ENCODE measurements at regions not wholly inside any gene's neighbourhood (a gene's known extent, or its start where the extent isn't known, plus 50 kb on each side); places are given as distances from the start of the nearest gene placed in this dataset.

DNA sequence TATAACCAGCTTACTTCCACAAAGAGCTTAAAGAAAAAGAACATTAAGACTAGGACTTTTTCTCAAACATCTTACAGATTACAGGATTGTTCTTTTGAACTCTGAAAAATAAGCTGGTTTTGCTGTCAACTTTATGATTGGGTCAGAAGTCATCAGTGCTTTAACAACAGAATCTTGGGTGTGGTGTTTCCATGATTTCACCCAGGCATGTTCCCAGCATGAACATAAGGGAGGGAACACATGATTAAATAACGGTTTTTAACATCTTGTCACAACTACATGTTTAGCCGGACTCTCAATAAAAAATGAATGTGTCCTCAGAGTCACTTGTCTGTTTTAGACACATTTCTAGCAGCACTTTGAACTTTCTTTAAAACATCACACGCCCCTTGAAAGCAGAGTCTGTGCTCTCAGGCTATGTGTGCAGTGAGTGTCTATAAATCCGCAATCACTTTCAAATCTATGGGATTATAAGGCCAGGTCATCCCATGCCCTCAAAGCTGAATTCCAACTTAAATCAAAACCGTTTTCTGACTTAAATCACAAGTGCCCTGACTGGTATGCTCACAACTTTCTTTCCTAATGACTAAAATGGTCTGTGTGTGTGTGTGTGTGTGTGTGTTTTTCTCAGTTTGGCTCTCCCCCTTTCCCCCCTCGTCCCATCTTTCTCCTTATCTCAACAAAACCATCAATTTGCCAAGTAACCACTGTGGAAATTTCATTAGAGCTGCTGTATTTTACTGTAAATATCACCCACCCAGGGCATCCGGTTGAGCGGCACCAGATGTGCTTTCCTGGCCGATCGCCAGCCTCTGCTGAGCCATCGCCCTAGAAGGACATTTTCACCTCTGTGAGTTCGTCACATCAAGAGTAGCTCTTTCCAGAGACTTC lies 216.8 kb upstream of the DTNBP1 start:
- TF ChIP-seq CTCF (IDR thresholded peaks at IDR 0.05; ENCODE audit: low read depth, low read length): no peak
- no peak overlapping the region for H3K4me3 ChIP-seq (ENCODE audit: low read depth, low read length)

- TF ChIP-seq CTCF (IDR thresholded peaks at IDR 0.05; ENCODE audit: low read depth, low read length): no peak
- H3K4me3 ChIP-seq (ENCODE audit: low read depth, low read length): no peak overlapping the region
Observed at GRCh38 chr6:15877231-15877630, 214.4 kb upstream of the DTNBP1 start.

GRCh38 chr6:15876406-15876805 lies 213.6 kb upstream of the DTNBP1 start:
- H3K4me3 ChIP-seq (ENCODE audit: low read depth, low read length): no peak overlapping the region
- no peak for TF ChIP-seq CTCF (IDR thresholded peaks at IDR 0.05; ENCODE audit: low read depth, low read length)

GRCh38 chr6:15875797-15876196 lies 213.0 kb upstream of the DTNBP1 start:
- H3K4me3 ChIP-seq (ENCODE audit: low read depth, low read length): no peak overlapping the region
- no peak for TF ChIP-seq CTCF (IDR thresholded peaks at IDR 0.05; ENCODE audit: low read depth, low read length)

DNA sequence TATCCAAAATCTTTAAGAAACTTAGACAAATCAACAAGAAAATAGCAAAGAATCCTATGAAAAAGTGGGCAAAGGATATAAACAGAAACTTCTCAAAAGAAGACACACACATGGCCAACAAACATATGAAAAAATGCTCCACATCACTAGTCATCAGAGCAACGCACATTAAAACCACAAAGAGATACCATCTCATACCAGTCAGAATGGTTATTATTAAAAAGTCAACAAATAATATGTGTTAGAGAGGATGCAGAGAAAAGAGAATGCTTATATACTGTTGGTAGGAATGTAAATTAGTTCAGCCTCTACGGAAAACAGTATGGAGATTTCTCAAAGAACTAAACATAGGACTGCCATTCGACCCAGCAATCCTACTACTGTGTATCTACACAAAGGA lies 212.0 kb upstream of the DTNBP1 start:
- H3K4me3 ChIP-seq (ENCODE audit: low read depth, low read length): no peak overlapping the region
- no peak for TF ChIP-seq CTCF (IDR thresholded peaks at IDR 0.05; ENCODE audit: low read depth, low read length)

DNA sequence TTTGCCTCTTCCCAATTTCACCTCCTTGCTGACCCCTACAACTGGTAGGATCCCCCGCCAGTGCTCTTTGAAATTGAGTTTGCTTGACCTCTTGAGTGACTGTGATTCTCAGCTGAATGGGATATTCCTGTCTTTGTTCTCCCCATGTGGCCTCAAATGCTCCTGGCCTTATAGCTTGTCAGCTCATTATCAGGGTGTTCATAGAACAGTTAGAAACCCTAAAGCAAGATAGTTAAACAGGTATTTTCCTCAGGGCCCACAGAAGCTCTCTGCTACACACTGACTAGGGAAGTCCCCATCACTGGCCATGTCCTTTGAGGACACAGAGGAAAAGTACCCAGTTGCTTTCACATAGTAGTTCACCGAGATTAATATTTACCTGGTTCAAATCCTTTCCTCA lies 211.5 kb upstream of the DTNBP1 start:
- no peak for TF ChIP-seq CTCF (IDR thresholded peaks at IDR 0.05; ENCODE audit: low read depth, low read length)
- no peak overlapping the region for H3K4me3 ChIP-seq (ENCODE audit: low read depth, low read length)

DNA sequence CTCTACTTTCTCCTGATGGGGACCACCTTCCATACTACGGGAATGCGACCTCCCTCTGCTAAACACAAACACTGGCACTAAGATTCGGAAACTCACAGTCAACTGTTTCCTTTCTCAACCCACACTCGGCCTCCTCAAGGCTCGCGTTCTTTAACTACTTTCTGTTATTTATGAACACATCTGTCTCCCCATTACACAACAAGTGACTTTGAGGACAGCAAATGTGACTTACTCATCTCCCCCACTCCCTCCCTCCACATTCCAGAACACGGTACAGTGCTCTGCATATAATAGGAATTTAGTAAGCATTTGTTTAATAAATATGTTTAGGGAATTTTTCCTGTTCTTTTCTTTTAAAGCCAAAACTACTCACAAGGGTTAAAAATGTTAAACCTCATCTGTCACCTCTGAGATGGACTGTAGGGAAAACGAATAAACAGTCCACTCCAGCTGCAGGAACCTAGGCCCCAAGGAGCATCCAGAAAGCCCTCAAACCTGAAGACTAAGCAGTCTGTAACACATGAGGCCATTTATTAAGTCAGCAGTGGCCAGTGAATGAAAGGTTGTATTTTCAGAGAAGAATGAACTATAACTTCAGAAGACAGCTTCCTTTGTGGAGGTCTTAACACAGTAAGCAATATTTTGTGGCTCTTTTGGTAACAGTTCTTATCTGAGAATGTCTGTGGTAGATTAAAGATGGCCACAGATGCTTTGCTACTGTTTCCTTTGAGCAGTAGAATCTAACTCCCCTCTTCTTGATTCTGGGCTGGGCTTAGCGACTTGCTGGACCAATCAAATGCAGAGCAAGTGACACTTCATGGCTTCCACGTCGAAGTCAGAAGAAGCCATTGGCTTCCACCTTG lies 209.6 kb upstream of the DTNBP1 start:
- TF ChIP-seq CTCF (IDR thresholded peaks at IDR 0.05; ENCODE audit: low read depth, low read length): no peak
- no peak overlapping the region for H3K4me3 ChIP-seq (ENCODE audit: low read depth, low read length)

Measured in WI38 (cell line).